Esophagus (tissue), 2 donors: ENCODE measurements at regions not wholly inside any gene's neighbourhood (a gene's known extent, or its start where the extent isn't known, plus 50 kb on each side); places are given as distances from the start of the nearest gene placed in this dataset.

Source experiments
- H3K27ac ChIP-seq, 2 donors: one replicate each; pipeline ENCODE4 v1.5.1; 2013; ENCODE audit warnings: low read depth in 2 of 2, mild to moderate bottlenecking in 2 of 2, inconsistent platforms in 1 of 2, low read length in 1 of 2, moderate library complexity in 1 of 2
- H3K27me3 ChIP-seq, 2 donors: one replicate each; pipeline ENCODE4 v1.6.1; 2013; ENCODE audit warnings: low read length in 2 of 2, control low read depth in 1 of 2, mild to moderate bottlenecking in 1 of 2; ENCODE audit not compliant: insufficient read depth in 2 of 2, control insufficient read depth in 1 of 2
- H3K36me3 ChIP-seq, 2 donors: one replicate each; pipeline ENCODE4 v1.6.1; 2013; ENCODE audit warnings: low read length in 1 of 2; ENCODE audit not compliant: control insufficient read depth in 2 of 2, insufficient read depth in 2 of 2
- H3K4me1 ChIP-seq, 2 donors: one replicate each; pipeline ENCODE4 v1.6.1; 2013; ENCODE audit warnings: low read length in 1 of 2; ENCODE audit not compliant: control insufficient read depth in 2 of 2, insufficient read depth in 2 of 2
- H3K4me3 ChIP-seq, 2 donors: one replicate each; pipeline ENCODE4 v1.5.1; 2013; ENCODE audit warnings: low read length in 2 of 2, mild to moderate bottlenecking in 2 of 2, low read depth in 1 of 2, moderate library complexity in 1 of 2
- H3K9me3 ChIP-seq, 2 donors: one replicate each; pipeline ENCODE4 v1.6.1; 2013; ENCODE audit warnings: mild to moderate bottlenecking in 2 of 2, low read depth in 1 of 2, low read length in 1 of 2, moderate library complexity in 1 of 2; ENCODE audit not compliant: control insufficient read depth in 2 of 2, insufficient read depth in 1 of 2
- WGBS, 2 donors: extraction: QIAGEN DNeasy Blood & Tissue Kit; methylation state at CpG; one replicate each; pipeline ENCODE4 v1.1.7; 2013; 5-methylcytosine and 5-hydroxymethylcytosine counted together
- donor health status: healthy with polysubstance abuse.
- donor health status: Bipolar disorder and iron deficiency.

DNA sequence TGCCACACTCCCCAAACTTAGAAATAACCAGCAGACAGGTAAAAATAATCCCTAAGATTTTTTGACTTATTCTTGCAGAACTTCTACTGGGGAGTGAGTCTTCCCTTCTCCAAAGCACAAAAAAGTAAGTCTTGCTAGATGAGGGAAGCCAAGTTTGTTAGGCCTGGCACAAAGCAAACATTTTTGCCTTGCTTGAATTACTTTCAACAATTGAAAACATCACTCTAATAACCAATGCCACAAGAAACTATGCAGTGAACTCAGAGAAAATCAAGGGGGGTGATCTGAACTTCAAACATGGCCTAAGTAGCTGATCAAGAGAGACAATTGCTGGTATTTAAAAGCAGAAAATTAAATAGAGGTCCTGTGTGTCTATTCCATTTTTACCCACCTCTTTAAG, 123.6 kb upstream of the SLC1A3 start:
- Histone ChIP-seq H3K4me1 (no peaks in the 10 kb centered on the region), H3K27me3 (no peaks in the 10 kb centered on the region), H3K36me3 (no peaks in the 10 kb centered on the region), H3K9me3 (no peaks in the 10 kb centered on the region), H3K4me3 (no peak overlapping the region), H3K27ac (no peak overlapping the region)

DNA sequence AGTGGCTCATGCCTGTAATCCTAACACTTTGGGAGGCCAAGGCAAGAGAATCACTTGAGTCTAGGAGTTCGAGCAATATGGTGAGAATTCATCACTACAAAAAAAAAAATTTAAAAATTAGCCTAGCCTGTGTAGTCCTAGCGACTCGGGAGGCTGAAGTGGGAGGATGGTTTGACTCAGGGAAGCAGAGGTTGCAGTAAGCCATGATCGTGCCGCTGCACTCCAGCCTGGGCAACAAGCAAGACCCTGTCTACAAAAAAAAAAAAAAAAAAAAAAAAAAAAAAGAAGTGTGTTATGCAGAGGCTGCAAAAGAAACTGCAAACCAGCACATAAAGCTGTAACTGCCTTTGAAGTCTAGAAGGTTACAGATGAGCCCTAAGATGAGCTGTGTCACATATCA, 116.9 kb upstream of the SLC1A3 start:
- 92 to 94% methylated on average over 5 of the region's 5 CpGs for WGBS, 2 donors
- no peaks in the 10 kb centered on the region for H3K36me3 ChIP-seq
- H3K9me3 ChIP-seq, result no peaks in the 10 kb centered on the region
- H3K4me3 ChIP-seq, result no peak overlapping the region
- no peaks in the 10 kb centered on the region for H3K4me1 ChIP-seq
- no peak overlapping the region for H3K27ac ChIP-seq
- no peaks in the 10 kb centered on the region for H3K27me3 ChIP-seq

DNA sequence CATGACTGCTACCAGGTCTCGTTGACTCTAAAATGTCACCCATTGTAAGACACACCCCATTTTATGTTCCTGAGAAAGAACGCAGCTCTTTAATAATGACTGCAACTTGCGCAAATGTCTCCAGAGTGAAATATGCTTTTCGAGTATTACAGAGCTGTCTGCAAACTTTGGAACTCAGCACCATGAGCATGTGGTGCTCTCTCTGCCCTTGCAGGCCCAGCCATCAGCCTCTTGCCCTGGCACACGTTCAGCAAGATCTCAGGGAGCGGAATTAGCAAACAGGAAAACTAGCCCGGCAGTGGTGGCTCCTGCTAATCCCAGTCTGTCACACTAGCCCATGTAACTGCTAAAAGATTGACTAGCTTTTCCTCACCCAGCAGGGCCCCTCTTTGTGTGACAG, 114.5 kb upstream of the SLC1A3 start:
- no peaks in the 10 kb centered on the region for H3K36me3 ChIP-seq
- no peaks in the 10 kb centered on the region for H3K9me3 ChIP-seq
- no peaks in the 10 kb centered on the region for H3K4me1 ChIP-seq
- 35 to 39% methylated on average over 7 of the region's 7 CpGs for WGBS, 2 donors
- H3K27ac ChIP-seq, result no peak overlapping the region
- H3K4me3 ChIP-seq, result no peak overlapping the region
- H3K27me3 ChIP-seq, result no peaks in the 10 kb centered on the region

DNA sequence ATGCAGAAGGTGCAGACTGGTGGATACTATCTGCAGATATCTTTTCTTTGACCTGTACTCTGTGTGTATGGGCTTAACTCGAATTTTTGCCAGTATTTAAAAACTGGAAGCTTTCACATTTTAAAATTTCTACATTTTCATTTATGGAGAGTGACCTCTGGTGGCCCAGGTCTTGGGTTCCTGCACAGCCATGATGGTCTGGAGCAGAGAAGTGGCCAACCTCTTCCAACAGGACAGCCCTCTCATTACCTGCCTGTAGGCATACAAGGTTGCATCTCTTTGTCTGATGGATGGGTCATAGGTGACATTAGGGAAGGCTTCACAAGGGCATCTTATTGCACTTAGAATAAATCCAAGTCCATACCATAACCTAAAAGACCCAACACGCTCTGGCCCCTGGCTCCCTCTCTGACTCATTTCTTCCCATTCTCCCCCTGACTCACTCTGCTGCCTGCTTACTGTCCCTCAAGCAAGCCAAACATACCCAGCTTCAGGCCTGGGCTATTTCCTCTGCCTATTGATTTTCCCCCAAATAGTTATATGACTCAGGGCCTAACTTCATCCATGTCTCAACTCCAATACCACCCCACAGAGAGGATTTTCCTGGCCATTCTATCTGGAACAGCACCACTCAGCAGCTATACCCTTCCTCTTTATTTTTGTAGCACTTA, 113.3 kb upstream of the SLC1A3 start:
- Histone ChIP-seq H3K27ac (no peak overlapping the region), H3K36me3 (no peaks in the 10 kb centered on the region), H3K4me3 (no peak overlapping the region), H3K9me3 (no peaks in the 10 kb centered on the region), H3K27me3 (no peaks in the 10 kb centered on the region), H3K4me1 (no peaks in the 10 kb centered on the region)
- WGBS, 2 donors, result 68 to 74% methylated on average over 2 of the region's 2 CpGs

DNA sequence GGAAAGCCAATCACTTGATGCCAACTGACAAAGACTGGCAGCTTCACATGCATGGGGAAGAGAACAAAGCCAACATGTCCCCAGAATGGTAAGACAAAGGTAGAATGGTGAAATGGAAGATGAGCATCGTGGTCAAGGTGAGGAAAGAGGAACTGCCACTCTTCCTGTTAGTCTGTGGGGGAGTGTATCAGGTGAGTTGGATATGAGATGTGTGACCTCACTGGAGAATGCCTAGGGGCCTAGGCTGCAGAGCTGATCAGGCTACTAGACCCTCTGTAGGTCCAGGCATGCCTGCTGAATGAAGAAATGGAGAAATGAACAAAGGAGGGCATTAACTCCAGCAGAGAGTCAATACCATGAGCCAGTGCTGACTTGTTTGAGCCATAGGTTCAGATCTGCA, 112.4 kb upstream of the SLC1A3 start:
- Histone ChIP-seq H3K27ac (no peak overlapping the region), H3K36me3 (no peaks in the 10 kb centered on the region), H3K9me3 (no peaks in the 10 kb centered on the region), H3K4me3 (no peak overlapping the region), H3K27me3 (no peaks in the 10 kb centered on the region), H3K4me1 (no peaks in the 10 kb centered on the region)
- WGBS, 2 donors, result 84 to 95% methylated on average over 1 of the region's 1 CpG

DNA sequence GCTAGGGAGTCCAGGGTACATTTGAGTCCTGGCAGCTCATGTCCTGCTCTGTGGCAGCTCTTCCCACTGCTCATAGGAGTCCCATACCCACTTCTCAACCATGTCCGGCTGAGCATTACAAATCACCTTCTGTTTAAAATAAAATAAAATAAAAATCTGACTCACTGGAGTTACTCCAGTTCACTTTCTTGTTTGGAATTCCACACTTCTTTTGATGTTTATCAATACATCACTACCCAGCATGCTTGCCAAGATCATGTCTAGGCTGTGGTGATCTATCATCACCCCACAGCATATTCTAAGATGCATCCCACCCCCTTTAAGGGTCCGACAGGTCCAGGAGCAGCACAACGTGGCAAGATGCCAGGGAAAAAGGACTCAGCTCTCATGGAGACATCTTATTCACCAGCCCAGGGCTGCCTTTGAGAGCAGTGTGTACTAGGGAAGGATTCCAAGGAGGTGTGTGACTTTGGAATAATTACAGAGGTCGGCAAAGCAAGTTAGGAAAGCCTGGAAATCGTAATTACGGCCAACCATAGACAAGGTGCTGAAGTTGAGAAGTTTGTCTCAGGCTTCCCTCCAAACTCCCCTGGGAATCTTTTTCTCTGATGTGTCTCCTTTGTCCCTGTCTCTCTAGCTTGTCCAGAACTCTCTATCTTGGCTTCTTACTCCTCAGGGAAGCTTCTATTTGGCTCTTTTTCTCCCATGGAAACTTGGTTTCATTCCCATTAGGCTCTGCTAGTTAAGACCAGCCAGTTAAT, 111.4 kb upstream of the SLC1A3 start:
- 27 to 52% methylated on average over 6 of the region's 6 CpGs for WGBS, 2 donors
- no peaks in the 10 kb centered on the region for H3K4me1 ChIP-seq

DNA sequence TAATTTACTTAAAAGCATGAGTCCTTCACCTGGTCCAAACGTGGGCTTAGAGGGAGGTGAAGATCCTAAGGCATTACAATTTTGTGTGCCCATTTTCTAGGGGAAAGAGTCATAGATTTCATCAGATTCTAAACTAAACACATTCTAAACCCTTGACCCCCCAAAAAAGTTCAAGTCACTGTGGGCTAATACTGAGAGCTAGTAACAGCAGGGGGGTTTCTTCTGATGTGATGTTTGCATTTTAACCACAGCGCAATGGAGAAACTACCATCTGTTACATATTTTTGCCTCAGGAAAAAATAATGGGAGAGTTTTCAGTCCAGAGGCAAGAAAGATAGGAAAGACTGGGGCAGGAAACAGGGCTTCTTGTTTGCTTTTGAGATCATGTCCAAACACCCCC, 110.8 kb upstream of the SLC1A3 start:
- H3K27me3 ChIP-seq, result no peaks in the 10 kb centered on the region
- no peaks in the 10 kb centered on the region for H3K9me3 ChIP-seq
- no peaks in the 10 kb centered on the region for H3K4me1 ChIP-seq
- no peak overlapping the region for H3K4me3 ChIP-seq
- WGBS, 2 donors, result 49 to 61% methylated on average over 2 of the region's 2 CpGs
- H3K36me3 ChIP-seq, result no peaks in the 10 kb centered on the region
- no peak overlapping the region for H3K27ac ChIP-seq

More for the DNA sequence above, 111.4 kb upstream of the SLC1A3 start:
- H3K27ac ChIP-seq, result peak overlapping the region in 1 of 2 donors; percentile 27
- no peaks in the 10 kb centered on the region for H3K27me3 ChIP-seq
- H3K4me3 ChIP-seq, result no peak overlapping the region
- H3K36me3 ChIP-seq, result no peaks in the 10 kb centered on the region
- H3K9me3 ChIP-seq, result no peaks in the 10 kb centered on the region

DNA sequence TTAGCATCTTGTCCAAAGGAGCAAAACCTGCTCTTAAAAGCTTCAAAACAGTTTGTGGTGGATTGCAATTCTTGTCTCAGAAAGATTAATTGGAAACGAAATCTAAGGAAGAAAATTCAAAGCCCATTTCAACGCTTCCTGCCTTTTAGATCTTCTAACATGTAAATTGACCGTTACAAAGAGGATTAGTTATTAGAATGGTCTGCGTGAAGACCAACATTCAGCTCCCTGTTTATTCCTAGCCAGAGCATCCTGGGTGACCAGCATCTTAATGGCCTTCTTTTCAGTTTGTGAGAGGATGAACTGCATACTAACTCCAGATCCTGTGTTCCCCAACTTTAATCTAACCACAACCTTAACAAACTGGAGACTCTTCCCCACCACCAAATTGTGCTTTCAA, 109.9 kb upstream of the SLC1A3 start:
- H3K4me1 ChIP-seq, result no peaks in the 10 kb centered on the region
- 70 to 75% methylated on average over 4 of the region's 4 CpGs for WGBS, 2 donors
- H3K9me3 ChIP-seq, result no peaks in the 10 kb centered on the region
- no peaks in the 10 kb centered on the region for H3K27me3 ChIP-seq
- H3K36me3 ChIP-seq, result no peaks in the 10 kb centered on the region
- no peak overlapping the region for H3K4me3 ChIP-seq
- H3K27ac ChIP-seq, result no peak overlapping the region

DNA sequence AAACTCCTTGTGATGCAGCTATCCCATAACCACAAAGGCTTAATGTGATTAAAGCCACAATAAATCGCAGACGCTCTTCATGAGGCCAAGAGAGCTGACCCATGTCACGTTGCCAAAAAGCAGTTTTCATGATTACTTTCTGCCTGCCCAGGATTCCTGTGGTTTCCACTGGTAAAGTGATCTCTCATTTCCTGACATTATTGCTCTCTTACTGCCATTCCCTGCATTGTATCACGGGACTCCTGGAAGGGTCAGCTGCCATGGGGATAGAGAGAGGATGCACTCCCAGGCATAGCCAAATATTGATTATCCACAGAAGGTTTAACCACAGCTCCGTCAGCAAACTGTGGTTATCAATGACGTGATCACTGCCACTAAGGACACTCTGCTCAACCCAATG, 103.8 kb upstream of the SLC1A3 start:
- no peak overlapping the region for H3K4me3 ChIP-seq
- H3K27ac ChIP-seq, result no peak overlapping the region
- H3K36me3 ChIP-seq, result no peaks in the 10 kb centered on the region
- no peaks in the 10 kb centered on the region for H3K9me3 ChIP-seq
- no peaks in the 10 kb centered on the region for H3K4me1 ChIP-seq
- WGBS, 2 donors, result 55 to 68% methylated on average over 6 of the region's 6 CpGs
- H3K27me3 ChIP-seq, result no peaks in the 10 kb centered on the region

DNA sequence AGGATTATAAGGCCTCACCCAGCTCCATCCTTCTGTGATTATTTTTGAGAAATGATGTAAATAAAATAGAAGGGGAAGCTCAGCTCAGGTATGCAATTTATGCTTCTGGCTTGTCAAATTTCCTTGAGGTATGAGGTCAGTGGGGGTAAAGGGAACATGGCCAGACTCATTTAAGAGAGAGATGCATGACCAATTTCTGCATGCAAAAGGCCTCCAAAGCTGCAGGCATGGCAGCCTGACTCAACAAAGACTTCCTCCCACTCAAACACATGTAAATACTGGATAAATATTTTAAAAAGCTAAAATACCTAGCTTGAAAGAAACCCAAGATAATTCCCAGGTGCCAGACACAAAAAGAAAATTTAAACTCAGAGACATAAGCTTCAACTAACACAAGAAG, 101.4 kb upstream of the SLC1A3 start:
- Histone ChIP-seq H3K4me3 (no peak overlapping the region), H3K4me1 (peaks cover 0 to 2% of the 10 kb centered on the region in 2 donors), H3K36me3 (no peaks in the 10 kb centered on the region), H3K27me3 (no peaks in the 10 kb centered on the region), H3K27ac (no peak overlapping the region), H3K9me3 (no peaks in the 10 kb centered on the region)
